Stimulated activated CD4-positive, alpha-beta T cell treated with anti-CD3 and anti-CD28 coated beads, Interleukin-4, amount 100 ng/mL, for 24 hours (primary cell): ENCODE measurements at regions not wholly inside any gene's neighbourhood (a gene's known extent, or its start where the extent isn't known, plus 50 kb on each side); places are given as distances from the start of the nearest gene placed in this dataset.
"Not testable (repeated sequence)": the region's sequence is repeated elsewhere in the genome, so short reads cannot be mapped to it uniquely, and the experiment has no call there.

Source experiments
- DNase-seq: peaks from one replicate; pipeline ENCODE4 v3.0.0-alpha.2; 2020

DNA sequence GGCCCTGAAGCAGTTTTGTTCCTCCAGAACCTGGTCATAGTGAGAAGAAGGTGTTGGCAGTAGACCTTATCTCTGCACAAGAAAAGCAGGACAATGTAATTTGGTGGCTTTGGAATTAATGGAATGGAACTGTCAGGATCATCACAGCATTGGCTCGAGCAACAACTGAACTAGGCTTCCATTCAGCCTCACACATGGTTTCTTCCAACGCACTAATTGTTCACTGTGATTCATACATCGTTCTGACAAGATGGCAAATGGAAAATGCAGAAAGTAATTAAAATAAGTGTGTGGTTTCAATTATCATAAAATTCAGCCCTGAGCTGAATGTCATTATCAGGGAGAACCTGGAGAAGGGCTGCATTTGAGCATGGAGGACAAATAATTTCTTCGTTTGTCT is 80.6 kb downstream of the MFSD1 start:
- DNase-seq: no peak

DNA sequence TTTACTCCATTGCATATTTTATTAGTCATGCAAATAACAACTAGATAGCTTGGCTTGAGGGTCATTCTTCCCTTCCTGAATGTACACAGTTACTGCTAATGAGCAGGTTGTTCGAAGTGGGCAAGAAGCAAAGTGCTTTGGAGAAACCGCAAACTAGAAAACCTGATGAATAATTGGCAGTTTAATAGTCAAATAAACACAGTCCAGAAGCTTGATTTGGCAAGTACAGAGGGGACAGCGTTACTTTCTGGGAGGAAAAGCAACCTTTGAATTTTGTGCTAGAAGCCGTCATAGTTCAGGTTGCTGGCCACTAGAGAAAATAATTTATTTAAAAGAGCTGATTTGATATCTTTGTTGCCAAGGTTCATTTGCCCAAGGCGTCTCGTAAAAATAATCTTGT is 94.9 kb downstream of the MFSD1 start:
- no peak for DNase-seq

DNA sequence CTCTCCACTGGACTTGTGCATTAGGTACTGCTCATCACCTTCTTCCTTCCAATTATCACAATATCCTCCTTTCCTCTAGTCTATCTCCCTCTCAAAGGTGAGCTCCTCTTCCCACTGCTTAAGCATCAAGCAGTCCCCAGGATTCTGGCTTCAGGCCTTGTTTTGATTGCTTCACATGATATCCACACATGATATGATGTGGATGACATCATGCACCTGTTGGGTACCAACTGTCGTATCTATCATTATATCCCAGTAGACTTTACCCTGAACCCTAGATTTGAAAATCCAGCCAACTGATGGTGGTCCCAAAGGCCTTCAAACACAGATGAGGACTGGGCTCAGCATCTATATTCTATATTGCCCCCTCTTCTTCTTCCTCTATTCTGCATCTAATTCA is 104.9 kb downstream of the MFSD1 start:
- no peak for DNase-seq

DNA sequence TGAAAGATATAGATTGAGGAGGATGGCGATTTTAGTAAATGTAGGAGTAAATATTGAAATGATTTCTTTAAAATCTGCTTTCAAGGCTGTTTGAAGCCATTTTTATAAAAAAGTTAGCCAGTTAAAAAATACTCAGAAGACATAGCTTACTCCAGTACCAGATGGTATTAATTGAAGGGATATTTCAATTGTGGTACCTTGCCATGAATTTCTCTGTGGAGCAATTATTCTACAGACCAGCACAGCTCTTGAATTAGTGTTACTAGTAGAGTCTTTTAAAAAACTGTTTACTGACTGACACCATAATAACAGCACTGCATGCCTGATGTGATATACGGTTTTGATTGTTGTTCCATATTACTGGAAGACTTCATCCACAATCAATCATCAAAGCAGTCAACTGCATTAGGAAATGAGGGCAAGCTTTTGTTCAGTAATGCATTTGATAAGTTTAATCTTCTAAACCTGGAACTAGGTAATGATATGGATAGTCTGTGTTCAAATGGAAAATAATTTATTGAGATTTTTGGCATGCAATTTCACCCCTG is 106.4 kb downstream of the MFSD1 start:
- no peak for DNase-seq

DNA sequence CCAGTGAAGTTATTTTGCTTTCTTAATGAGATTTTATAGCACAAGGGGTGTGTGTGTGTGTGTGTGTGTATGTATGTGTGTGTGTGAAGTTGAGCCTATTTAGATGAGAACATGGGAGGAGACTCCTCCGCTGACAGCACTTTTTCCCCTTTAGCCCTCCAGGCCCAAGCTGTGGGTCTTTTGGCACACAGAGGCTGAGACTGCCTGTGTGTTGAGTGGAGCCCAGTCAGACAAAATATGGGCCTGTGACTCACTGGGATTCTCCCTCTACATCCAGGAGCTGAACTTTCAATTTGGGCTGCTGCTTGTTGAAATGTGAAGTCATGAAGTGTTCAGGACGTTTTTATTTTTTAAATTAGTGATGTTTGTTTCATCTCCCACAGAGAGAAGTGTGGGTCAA is 108.0 kb downstream of the MFSD1 start:
- no peak for DNase-seq

DNA sequence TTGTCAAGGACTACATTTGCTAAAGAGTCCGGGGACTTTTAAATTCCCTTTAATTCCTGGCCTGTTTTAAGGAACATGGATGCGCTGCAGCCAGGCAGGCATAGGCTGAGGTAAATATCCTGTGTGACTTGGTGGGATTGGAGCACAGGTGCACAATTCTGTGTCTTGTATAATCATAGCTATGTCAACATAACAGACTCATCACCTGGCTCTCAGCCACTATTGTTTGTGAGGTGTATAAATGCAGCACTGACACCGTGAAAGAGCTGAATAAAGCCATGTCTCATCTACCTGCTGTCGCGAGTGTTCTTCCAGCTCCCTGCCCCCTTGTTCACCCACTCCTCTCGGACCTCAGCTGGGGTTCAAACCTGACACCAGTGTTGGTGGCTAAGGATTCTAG is 109.7 kb downstream of the MFSD1 start:
- no peak for DNase-seq

DNA sequence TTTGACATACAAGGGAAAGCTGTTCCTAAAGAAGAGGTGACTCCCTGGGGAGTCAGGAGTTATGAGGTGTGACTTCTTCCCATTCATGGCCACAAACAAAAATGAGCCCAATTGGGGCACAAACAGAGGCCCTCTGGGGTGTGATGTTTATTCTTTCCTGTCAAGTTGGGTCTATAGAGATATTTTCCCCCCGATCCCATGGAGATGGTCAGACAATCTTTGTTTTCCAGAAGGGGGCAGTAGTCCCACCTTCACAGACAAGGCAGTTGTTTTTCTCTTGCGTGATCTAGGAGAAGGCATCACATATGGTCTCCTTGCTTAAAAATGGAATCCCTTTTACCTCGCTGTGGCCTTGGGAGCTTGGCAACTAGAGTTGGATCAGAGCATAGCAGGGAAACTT is 110.3 kb downstream of the MFSD1 start:
- DNase-seq: no peak

DNA sequence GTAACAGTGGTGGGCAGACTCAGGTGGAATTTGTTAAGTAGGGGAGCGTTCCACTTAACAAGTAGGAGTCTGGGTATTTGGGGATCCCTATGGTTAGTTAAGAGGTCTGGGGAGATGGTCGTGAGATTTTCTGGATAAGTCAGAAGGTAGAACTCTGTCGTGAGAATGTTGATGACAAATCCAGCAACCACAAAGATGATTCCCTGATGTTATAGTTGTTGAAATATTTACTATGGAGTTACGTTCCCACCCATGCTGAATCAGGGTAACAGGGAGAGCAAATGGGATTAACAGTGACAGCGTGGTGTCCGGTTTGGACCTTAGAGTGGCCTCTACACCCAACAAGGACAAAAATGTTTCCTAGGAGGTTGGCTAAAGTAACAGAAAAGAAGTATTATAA is 110.8 kb downstream of the MFSD1 start:
- no peak for DNase-seq

DNA sequence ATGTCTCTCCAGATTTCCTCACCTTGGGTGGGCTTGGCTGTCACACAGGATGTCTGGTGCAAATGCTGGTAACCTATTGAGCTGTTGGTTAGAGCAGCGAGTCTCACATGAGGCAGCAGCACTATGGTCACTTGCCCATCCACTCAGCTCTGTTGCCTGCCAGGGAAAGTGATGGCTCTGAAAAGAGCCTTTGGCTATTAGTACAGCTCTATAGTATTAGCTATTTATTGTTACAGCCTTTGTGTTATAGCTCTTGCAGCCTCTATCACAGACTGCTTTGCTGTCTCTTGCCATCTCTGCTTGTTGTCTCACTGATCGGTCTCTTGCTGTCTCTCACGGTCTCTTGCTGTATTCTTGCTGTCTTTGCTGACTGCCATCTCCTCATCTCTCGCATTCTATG is 114.3 kb downstream of the MFSD1 start:
- DNase-seq: no peak

DNA sequence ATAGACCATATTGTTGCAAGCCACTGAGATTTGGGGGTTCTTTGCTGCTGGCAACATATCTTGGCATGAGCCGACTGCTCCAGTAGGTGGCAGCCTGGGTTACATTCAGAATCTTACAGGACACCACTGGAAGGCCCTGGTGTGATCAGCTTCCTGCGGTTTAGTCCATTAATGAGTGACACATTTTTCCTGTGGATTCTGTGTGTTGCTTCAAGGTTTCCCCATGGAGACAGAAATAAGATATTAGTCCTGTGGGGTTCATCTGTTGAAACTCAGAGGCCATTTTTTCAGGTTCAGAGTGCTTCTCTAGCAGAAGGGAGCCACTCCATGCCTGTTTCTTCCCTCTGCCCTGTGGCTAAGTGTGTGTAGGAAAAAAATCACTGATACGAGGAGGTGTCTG is 116.2 kb downstream of the MFSD1 start:
- peak; percentile 6 for DNase-seq

DNA sequence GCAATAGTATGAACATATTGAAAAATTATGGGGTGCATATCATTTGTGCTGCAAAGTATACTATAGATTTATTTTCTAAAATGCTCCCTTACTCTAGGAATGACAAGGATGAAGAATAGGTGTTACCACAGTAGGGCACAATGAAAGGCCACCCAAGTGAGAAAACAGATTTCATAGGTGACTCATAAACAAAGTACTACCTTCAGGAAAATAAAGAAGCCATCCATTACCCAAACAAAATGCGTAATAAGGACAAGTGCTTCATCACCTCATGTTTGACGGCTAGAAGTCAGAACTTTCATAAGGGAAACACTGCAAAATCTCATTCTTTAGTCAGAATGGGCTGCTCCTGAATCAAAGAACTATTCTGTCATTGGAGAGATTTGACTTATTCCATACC is 116.6 kb downstream of the MFSD1 start:
- DNase-seq: no peak

DNA sequence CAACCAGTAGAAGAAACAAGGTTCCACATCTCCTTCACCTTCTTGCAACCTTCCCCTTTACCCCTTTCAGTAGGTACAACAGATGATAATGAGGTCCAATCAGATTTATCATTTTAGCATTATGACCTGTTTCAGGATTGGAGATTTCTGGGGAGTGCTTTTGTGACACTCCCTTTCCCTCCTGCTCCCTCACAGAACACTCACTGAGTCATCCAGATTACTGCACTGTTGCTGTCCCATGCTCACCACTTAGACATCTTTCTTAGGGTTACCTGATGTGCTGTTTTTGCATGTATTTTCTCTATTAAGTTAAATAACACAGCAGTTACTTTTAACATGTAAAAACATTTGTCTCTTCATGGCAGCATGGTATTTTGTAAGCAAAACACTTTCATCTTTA is 118.5 kb downstream of the MFSD1 start:
- DNase-seq: no peak

DNA sequence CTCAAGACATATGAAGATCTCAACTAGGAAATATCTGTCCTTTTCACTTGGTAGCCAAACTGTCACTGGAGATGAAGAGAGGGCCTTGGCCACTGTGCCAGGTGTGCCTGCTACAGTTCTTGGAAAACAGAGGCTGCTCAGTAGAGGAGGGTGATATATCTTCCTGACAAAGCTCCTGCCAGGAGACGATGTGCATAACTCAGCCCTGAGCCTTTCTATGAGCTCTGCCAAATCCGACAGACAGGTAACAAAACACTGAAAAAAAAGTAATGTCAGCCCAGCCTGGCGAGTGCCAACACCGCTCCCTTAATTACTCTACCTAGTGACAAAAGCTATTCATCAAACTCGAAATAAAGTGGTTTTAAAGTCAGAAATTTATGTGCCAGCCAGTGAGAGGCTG is 123.2 kb downstream of the MFSD1 start:
- no peak for DNase-seq

DNA sequence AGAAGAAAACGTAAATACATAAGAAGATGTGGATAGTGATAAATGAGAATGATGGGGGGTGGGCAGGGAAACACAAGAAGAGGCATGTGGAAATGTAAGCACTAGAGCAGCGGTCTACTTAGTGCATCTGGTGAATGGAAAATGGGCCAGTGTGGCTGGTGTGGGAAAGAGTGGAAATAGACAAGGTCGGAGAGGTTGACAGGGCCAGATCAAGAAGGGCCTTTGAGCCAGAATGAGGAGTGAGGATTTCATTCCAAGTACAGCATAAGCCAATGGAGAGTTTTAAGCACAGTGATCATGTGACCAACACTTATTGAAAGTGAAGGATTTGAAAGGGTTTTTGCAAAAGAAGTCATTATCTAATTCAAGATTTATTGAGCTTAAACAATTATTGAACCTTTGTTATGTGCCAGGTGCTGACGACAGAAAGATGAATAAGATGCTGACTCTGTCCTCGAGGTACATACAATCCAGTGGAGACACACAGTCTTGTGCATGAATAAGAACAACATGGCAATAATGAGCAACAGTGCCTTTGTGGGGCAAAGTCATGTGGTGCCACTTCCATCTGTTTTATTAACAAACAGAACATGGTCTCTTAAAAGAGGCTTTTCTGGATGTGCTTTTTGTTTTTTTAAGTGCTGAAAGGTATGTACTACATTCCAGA is 124.1 kb downstream of the MFSD1 start:
- no peak for DNase-seq

DNA sequence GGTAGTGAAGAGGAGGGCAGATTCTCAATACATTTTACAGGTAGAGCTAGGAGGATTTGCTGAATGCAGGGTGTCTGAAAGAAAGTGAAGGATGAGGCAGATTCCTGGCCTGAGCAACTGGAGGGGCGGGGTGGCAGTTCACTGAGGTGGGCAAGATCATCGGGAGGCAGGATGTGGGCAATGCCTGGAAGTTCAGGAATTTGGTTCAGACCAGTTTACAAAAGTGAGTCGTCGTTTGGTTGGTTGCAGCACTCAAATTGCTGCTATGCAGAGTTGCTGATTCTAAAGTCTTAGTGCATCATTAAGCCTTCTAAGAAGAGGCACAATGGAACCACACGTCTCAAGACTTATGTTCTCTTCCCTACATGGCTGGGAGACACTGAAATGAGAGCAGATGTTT is 134.0 kb downstream of the MFSD1 start:
- DNase-seq: no peak

DNA sequence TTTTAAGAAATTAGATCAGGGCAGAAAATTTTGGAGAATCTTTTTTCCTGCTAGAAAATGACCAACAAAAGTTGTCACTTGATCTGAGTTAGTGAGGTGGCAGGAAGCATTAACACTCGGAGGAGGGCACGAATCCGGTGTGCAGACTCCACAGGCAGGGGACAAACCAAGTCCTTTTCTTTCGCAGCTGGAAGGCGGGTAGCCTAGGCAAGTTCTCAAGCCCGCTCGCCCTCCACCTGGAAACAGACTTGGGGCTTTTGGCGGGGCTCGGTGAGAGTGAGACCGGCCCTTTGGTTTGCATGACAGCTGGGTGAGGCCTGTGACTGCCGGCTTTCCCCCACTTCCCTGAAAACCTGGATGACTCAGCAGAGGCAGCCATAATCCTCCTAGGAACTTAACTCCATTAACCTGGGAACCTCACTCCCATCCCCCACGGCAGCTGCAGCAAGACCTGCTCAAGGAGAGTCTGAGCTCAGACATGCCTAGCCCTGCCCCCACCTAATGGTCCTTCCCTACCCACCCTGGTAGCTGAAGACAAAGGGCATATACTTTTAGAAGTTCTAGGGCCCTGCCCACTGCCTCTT is 134.8 kb downstream of the MFSD1 start:
- DNase-seq: no peak

DNA sequence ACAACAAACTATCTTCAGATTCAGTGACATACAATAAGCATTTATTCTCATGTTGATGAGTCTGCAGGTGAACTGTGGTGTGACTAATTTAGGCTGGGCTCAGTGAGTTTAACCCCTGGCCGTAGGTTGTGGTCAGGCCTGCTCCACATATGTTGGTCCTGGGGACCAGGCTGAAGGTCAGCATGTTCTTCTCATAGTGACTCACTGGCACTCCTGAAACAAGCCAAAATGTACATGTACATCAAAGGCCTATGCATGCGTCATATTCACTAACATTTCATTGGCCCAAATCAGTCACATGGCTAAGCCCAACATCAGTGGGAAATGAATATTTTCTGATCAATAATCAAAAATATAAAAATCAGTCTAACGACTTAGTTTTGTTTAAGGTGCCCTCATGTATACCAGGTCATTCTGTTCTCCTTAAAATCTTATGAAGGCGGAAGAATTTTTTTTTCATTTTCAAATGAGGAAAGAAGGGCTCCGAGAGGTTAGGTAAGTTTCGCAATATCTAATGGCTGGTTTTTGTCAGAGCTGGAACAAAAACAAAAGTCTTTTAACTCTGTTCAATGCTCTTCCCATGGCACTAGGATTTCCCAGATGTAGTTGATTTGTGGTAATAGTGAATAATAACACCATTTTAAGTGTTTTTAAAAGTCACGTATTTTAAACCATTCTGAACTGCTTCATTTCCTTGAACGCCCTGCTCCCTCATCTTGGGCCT is 148.5 kb downstream of the MFSD1 start:
- DNase-seq: no peak

DNA sequence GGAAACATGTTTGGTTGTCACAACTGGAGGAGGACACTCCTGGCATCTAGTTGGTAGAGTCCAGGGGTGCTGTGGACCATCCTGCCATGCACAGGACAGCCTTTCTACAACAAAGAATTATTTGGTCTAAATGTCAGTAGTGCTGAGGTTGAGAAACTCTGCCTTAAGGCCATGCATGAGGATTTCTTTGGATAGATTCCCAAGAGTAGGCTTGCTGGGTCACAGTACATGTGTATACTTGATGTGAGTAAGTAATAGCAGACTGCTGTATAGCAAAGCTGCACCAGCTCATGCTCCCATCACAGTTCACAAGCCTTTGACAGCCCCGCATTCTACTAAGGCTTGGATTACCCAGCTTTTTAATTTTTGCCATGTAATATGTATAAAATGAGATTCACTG is 151.3 kb downstream of the MFSD1 start:
- no peak for DNase-seq

DNA sequence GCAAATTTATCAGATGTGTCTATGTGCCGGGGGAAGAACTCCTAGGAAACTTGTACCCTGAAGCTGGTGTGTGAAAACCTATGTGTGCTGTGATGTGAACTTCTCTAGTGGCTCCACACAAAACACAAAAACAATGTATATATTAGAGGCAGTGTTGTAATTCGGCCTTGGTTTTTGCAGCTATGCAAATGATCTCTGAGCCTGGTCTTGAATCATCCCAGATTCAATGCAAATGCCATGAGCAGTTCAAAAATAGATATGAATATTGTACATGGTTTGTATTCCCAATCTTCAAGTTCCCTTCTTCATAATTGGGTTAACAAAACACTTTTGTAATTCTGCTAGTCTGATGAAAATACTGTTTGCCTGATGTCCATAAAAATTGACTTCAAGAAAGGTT is 152.6 kb downstream of the MFSD1 start:
- no peak for DNase-seq

DNA sequence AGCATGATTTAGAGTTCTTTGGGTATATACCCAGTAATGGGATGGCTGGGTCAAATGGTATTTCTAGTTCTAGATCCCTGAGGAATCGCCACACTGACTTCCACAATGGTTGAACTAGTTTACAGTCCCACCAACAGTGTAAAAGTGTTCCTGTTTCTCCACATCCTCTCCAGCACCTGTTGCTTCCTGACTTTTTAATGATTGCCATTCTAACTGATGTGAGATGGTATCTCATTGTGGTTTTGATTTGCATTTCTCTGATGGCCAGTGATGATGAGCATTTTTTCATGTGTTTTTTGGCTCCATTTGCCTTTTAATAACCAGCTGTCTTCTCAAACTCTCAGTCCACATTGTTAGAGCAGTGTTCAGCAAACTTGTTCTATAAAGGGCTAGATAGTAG is 155.9 kb downstream of the MFSD1 start:
- not testable (repeated sequence) for DNase-seq

DNA sequence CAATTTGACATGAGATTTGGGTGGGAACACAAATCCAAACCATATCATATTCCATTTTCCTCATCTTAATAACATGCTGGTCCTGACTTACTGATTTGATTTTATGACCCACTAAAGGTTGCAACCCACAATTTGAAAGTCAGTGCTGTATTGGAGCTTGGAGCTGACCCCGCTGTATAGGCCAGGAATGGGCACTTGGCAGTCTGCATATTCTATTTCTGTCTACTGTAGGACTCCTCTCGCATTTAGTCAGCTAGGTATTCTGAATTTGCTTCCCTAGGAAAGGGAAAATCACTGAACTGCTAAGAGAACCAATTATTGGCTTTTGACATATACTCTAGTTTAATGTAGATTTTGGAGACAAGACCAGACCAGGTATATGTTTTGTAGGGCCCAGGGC is 157.0 kb downstream of the MFSD1 start:
- no peak for DNase-seq

DNA sequence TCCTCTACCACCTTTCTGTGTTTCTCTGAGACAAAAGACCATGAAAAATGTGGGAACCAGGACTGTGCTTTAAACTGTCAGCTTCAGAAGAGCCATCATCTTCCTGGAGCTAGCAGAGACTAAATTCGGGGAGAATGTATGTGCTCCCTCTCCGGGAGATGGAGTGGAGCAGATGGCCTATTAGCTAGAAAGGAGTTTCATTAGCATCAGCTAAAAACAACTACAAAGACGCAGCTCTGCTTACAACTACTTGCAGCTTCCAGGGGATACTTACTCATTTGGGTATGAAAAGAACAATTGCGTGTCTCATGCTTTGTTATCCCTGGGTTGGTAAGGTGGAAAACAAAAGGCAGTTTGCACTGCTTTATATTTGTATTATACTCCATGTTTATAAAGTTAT is 159.6 kb downstream of the MFSD1 start:
- no peak for DNase-seq

DNA sequence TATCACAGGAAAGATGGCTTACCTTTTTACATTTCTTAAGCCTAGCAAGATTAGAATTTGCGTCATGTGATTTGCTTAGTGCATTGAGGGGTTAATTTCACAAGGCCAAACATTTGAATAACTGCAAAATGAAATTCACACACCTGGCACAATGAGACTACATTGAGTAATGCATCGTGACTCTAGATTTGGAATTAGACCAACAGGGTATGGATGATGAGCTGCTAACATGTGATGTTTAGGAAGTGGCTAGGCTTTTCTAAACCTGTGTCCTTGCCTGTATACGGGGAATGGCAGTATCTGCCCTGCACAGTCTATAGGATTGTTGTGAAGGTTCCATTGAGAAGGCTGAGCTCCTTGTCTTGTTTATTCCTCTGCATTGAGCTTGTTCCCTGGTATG is 160.1 kb downstream of the MFSD1 start:
- no peak for DNase-seq

DNA sequence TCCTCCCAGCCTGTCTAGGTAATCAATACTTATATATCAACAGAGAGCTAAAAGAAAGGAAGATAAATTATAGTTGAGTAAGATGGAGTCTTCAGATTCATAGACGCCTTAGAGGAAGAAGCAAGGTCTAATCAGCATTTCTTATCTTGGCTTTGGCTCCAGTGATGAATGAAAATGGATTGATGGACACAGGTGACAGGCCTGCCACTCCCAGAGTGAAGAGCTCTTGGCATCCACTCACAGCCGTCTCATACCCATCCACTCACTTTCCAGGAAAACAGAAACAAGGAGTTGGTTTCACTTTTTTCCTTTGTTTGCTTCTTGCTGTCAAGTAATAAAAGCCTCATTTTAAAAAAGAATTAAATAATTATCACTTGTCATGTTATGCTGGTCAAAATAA is 168.2 kb downstream of the MFSD1 start:
- DNase-seq: no peak
